Sigmoid colon (tissue), 6 donors: ENCODE measurements at regions not wholly inside any gene's neighbourhood (a gene's known extent, or its start where the extent isn't known, plus 50 kb on each side); places are given as distances from the start of the nearest gene placed in this dataset.

Source experiments
- DNase-seq: peaks from one replicate; pipeline ENCODE4 v3.0.0-alpha.2; 2019
- H3K27ac ChIP-seq, 4 donors: fragments of 200-600 bp; sonication (generic); one replicate each; pipeline ENCODE4 v1.5.1; 2016 to 2019; ENCODE audit warnings: mild to moderate bottlenecking in 1 of 4
- H3K27me3 ChIP-seq, 3 donors: fragments of 200-600 bp; sonication (generic); one replicate each; pipeline ENCODE4 v1.5.1; 2019; ENCODE audit warnings: mild to moderate bottlenecking in 1 of 3
- H3K36me3 ChIP-seq, 4 donors: fragments of 200-600 bp; sonication (generic); one replicate each; pipeline ENCODE4 v1.5.1; 2016 to 2019
- H3K4me1 ChIP-seq, 4 donors: fragments of 200-600 bp; sonication (generic); one replicate each; pipeline ENCODE4 v1.5.1; 2017 to 2019
- H3K4me3 ChIP-seq, 4 donors: fragments of 200-600 bp; sonication (generic); one replicate each; pipeline ENCODE4 v1.5.1; 2017 to 2019; ENCODE audit warnings: mild to moderate bottlenecking in 2 of 4, moderate library complexity in 1 of 4
- H3K9me3 ChIP-seq, 4 donors: fragments of 200-600 bp in 3 of 4; sonication (generic) in 3 of 4; one replicate each; pipeline versions ENCODE4 v1.5.1 to v1.6.1; 2013 to 2019
- EP300 ChIP-seq, 4 donors: sonication (generic); formaldehyde crosslinking; IDR thresholded peaks; one replicate each; pipeline ENCODE4 v1.6.1; 2017; ENCODE audit warnings: antibody characterized with exemption in 4 of 4
- POLR2A ChIP-seq, 2 donors: fragments of 450-650 bp; IDR thresholded peaks; one replicate each; pipeline ENCODE4 v1.6.1; 2016; ENCODE audit warnings: antibody characterized with exemption in 2 of 2, mild to moderate bottlenecking in 2 of 2, moderate library complexity in 2 of 2
- POLR2AphosphoS5 ChIP-seq, 4 donors: sonication (generic); formaldehyde crosslinking; IDR thresholded peaks; one replicate each; pipeline ENCODE4 v1.6.1; 2017; ENCODE audit warnings: antibody characterized with exemption in 4 of 4
- WGBS, 2 donors: extraction: QIAGEN DNeasy Blood & Tissue Kit; methylation state at CpG; one replicate each; pipeline ENCODE4 v1.1.7; 2013; 5-methylcytosine and 5-hydroxymethylcytosine counted together
- intact Hi-C: fragments of 100-400 bp; cut with DNase I; formaldehyde crosslinking; loops from one replicate; pipeline ENCODE4 v1.15.1; 2023
- TF ChIP-seq, protein P1 (sequence below), 4 experiments: fragments of 450-650 bp in 3 of 4; fragments of 200-600 bp in 1 of 4; IDR thresholded peaks; one replicate each; pipeline ENCODE4 v1.5.1; 2016 to 2019; ENCODE audit warnings: antibody characterized with exemption in 4 of 4, mild to moderate bottlenecking in 3 of 4, moderate library complexity in 2 of 4
- donor health status: healthy with polysubstance abuse.
- donor health status: healthy.

DNA sequence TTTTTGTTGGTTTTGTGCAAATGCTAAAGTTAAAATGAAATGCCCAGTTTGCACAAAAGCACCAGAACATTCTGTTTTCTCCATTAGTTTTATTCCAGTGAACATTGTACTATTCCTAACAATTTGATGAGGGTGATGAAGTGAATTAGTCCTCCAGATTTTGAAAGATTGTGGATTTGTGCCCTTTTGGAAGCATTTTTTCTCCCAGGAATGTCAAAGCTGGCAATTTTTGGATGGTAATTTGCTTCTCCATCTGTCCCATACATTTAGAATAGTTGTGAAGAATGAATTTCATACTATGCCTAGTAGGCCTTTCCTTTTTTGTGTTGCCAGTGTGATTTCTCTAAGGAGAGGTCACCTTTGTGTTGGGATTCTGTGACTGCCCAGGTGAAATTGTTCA, 797.2 kb downstream of the BCKDHB start:
- intact Hi-C loops: no loop called here
- TF ChIP-seq, protein P1, sequence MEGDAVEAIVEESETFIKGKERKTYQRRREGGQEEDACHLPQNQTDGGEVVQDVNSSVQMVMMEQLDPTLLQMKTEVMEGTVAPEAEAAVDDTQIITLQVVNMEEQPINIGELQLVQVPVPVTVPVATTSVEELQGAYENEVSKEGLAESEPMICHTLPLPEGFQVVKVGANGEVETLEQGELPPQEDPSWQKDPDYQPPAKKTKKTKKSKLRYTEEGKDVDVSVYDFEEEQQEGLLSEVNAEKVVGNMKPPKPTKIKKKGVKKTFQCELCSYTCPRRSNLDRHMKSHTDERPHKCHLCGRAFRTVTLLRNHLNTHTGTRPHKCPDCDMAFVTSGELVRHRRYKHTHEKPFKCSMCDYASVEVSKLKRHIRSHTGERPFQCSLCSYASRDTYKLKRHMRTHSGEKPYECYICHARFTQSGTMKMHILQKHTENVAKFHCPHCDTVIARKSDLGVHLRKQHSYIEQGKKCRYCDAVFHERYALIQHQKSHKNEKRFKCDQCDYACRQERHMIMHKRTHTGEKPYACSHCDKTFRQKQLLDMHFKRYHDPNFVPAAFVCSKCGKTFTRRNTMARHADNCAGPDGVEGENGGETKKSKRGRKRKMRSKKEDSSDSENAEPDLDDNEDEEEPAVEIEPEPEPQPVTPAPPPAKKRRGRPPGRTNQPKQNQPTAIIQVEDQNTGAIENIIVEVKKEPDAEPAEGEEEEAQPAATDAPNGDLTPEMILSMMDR (IDR thresholded peaks at IDR 0.05): no peak
- no peak for TF ChIP-seq POLR2AphosphoS5 (IDR thresholded peaks at IDR 0.05)
- no peak for TF ChIP-seq POLR2A (IDR thresholded peaks at IDR 0.05)
- no peak for TF ChIP-seq EP300 (IDR thresholded peaks at IDR 0.05)
- H3K4me1 ChIP-seq: no peaks in the 10 kb centered on the region
- H3K36me3 ChIP-seq: no peaks in the 10 kb centered on the region
- peaks cover 0 to 4% (median 0%) of the 10 kb centered on the region in 4 donors for H3K9me3 ChIP-seq
- no peak for DNase-seq
- no peaks in the 10 kb centered on the region for H3K27me3 ChIP-seq
- no peak overlapping the region for H3K27ac ChIP-seq
- no peak overlapping the region for H3K4me3 ChIP-seq

DNA sequence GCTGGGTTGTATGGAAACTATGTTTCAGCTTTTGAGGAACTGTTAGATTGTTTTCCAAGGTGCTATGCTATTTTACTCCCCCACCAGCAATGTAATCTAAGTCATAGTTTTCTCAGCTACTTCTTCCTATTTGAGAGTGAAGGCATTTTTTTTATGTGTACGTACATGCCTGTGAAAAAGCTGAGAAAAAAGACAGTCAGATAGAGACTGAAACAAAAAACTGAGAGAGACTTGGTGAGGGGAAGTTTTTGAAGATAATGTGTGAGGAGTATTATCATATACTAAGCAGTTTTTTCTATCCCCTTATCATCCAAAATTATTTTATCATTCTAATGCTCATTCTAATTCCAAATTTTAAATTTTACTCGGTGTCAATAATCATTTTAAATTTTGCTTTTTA, 780.0 kb downstream of the BCKDHB start:
- H3K27ac ChIP-seq: no peak overlapping the region
- H3K9me3 ChIP-seq: no peaks in the 10 kb centered on the region
- WGBS, 2 donors: 70 to 76% methylated on average over 2 of the region's 2 CpGs
- H3K27me3 ChIP-seq: no peaks in the 10 kb centered on the region
- no peaks in the 10 kb centered on the region for H3K36me3 ChIP-seq
- H3K4me3 ChIP-seq: no peak overlapping the region
- intact Hi-C loops: no loop called here
- H3K4me1 ChIP-seq: no peaks in the 10 kb centered on the region
- TF ChIP-seq, protein P1 (IDR thresholded peaks at IDR 0.05): no peak
- TF ChIP-seq POLR2AphosphoS5 (IDR thresholded peaks at IDR 0.05): no peak
- no peak for DNase-seq

DNA sequence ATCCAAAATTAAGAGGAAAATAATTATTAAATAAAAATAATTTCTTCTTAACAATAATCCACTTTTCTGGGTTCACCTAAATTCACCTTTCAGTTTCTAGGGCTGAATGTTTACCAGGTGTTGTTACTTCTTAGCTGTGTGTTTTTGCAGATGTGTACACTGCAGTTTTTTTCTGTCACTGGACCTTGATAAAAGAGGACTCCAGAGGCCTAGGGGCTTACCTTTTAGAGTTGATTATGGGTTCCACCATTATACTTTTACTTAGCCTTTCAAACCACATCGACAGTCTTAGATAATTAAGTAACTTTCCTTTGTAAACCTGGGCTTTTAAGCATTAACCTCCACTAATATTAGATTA, 766.5 kb downstream of the BCKDHB start:
- DNase-seq: no peak
- Histone ChIP-seq H3K4me3 (no peak overlapping the region), H3K4me1 (no peaks in the 10 kb centered on the region), H3K9me3 (peaks cover 0 to 4% (median 0%) of the 10 kb centered on the region in 4 donors), H3K27ac (no peak overlapping the region), H3K36me3 (no peaks in the 10 kb centered on the region), H3K27me3 (no peaks in the 10 kb centered on the region)
- WGBS, 2 donors: 66 to 72% methylated on average over 1 of the region's 1 CpG
- TF ChIP-seq POLR2AphosphoS5 (IDR thresholded peaks at IDR 0.05) (no peak), POLR2A (IDR thresholded peaks at IDR 0.05) (no peak), EP300 (IDR thresholded peaks at IDR 0.05) (no peak)
- TF ChIP-seq, protein P1 (IDR thresholded peaks at IDR 0.05): no peak
- intact Hi-C loops: no loop called here

DNA sequence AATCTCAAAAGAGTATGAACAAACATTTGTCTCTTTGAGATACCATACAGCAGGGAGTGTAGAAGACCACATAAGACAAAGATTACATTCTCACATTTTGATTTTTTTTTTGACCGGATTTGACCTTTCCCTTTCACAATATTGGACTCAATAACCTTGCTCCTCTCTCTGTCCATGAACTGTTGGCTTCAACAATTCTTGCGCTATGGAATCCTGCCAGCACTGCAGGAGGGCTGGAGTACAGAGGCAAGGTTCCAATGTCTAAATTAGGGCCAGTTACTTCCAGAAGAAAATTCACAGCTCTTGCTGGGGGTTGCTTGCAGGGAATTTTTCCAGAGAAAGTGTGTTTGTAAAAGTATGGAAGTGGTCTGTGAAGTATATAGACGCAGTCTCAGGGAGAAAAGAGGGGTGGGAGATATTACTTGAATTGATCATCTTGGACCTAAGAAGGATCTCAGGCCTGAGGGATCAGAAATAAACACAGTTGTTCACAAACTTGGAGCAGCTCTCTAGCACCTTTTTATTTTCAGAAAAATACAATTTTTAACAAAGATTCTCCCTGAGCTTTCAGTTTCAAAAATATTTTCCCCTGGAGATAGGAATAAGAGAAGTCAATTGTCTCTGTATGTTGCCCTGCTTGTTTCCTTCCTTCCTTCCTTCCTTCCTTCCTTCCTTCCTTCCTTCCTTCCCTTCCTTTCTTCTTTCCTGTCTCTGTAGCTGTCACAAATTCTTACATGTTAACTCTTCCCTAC, 765.9 kb downstream of the BCKDHB start:
- Histone ChIP-seq H3K36me3 (no peaks in the 10 kb centered on the region), H3K27me3 (no peaks in the 10 kb centered on the region), H3K27ac (no peak overlapping the region), H3K4me3 (no peak overlapping the region), H3K9me3 (peaks cover 0 to 4% (median 0%) of the 10 kb centered on the region in 4 donors), H3K4me1 (no peaks in the 10 kb centered on the region)
- DNase-seq: no peak
- intact Hi-C loops: no loop called here
- no peak for TF ChIP-seq POLR2AphosphoS5 (IDR thresholded peaks at IDR 0.05)
- TF ChIP-seq POLR2A (IDR thresholded peaks at IDR 0.05): no peak
- TF ChIP-seq EP300 (IDR thresholded peaks at IDR 0.05): no peak
- TF ChIP-seq, protein P1 (IDR thresholded peaks at IDR 0.05): no peak
- WGBS, 2 donors: 88 to 90% methylated on average over 3 of the region's 3 CpGs

DNA sequence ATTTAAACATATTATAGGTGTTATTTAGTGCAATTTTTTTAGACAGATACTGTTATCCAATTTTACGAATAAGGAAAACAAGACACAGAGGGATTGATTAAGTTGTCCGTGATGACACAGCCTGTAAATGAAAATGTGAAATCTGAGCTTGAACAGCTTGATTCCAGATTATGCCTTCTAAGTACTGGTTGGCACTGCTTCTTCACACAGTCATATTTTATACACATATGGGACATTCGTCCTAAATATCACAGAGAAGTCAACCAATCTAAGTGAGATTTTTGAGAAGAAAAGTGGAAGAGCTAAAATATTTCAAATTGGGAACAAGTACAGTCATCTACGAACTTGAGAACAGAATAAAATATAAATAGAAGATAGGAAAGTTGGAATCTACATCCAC, 756.3 kb downstream of the BCKDHB start:
- DNase-seq: no peak
- no peaks in the 10 kb centered on the region for H3K9me3 ChIP-seq
- 76 to 81% methylated on average over 4 of the region's 4 CpGs for WGBS, 2 donors
- no peak overlapping the region for H3K27ac ChIP-seq
- H3K36me3 ChIP-seq: no peaks in the 10 kb centered on the region
- H3K4me3 ChIP-seq: no peak overlapping the region
- no peaks in the 10 kb centered on the region for H3K4me1 ChIP-seq
- H3K27me3 ChIP-seq: no peaks in the 10 kb centered on the region
- TF ChIP-seq, protein P1 (IDR thresholded peaks at IDR 0.05): no peak
- no peak for TF ChIP-seq POLR2AphosphoS5 (IDR thresholded peaks at IDR 0.05)
- TF ChIP-seq POLR2A (IDR thresholded peaks at IDR 0.05): no peak
- TF ChIP-seq EP300 (IDR thresholded peaks at IDR 0.05): no peak
- intact Hi-C loops: no loop called here
